H1 (cell line): ENCODE measurements at regions not wholly inside any gene's neighbourhood (a gene's known extent, or its start where the extent isn't known, plus 50 kb on each side); places are given as distances from the start of the nearest gene placed in this dataset.
"Not testable (repeated sequence)": the region's sequence is repeated elsewhere in the genome, so short reads cannot be mapped to it uniquely, and the experiment has no call there.

Experiments
- CTCF ChIA-PET: fragments of 300-600 bp; sonication (Branson Sonifier 250); formaldehyde crosslinking; loops from one replicate; lab custom pipeline; 2021; ENCODE audit not compliant: partially characterized antibody; lab: Charles Lee
- POLR2A ChIA-PET: fragments of 300-600 bp; sonication (Branson Sonifier 250); formaldehyde crosslinking; loops from one replicate; lab custom pipeline; 2021; ENCODE audit warnings: inconsistent platforms; ENCODE audit not compliant: partially characterized antibody; lab: Charles Lee
- DNase-seq, 2 experiments: peaks; one replicate each; pipeline versions ENCODE4 v3.0.0 to v3.0.0-alpha.2; 2010 to 2022; ENCODE audit warnings: low spot score in 2 of 2, low read depth in 1 of 2, mixed read lengths in 1 of 2
- FAIRE-seq: peaks from 2 replicates; lab custom pipeline; 2011; peaks lifted over from hg19 to GRCh38; lab: Jason Lieb, UNC
- H2AFZ ChIP-seq: 2 replicates; pipeline ENCODE4 v1.8.1; 2012; ENCODE audit warnings: low read length, inconsistent platforms
- H2AK5ac ChIP-seq: 2 replicates; pipeline ENCODE4 v1.6.1; 2013; ENCODE audit warnings: low read depth, low read length
- H2BK120ac ChIP-seq: replicated peaks from 2 replicates; pipeline ENCODE3; 2013; ENCODE audit warnings: low read depth, low read length, inconsistent platforms
- H2BK12ac ChIP-seq: 2 replicates; pipeline ENCODE4 v1.6.1; 2013; ENCODE audit warnings: low read depth, low read length
- H2BK15ac ChIP-seq: 2 replicates; pipeline ENCODE4 v1.6.1; 2013; ENCODE audit warnings: low read length
- H2BK20ac ChIP-seq: 2 replicates; pipeline ENCODE4 v1.6.1; 2013; ENCODE audit warnings: low read length
- H2BK5ac ChIP-seq: 2 replicates; pipeline ENCODE4 v1.6.1; 2013; ENCODE audit warnings: low read depth, low read length
- H3K14ac ChIP-seq: 2 replicates; pipeline ENCODE4 v1.6.1; 2013; ENCODE audit warnings: inconsistent platforms; ENCODE audit not compliant: insufficient read length
- H3K18ac ChIP-seq: 2 replicates; pipeline ENCODE4 v1.6.1; 2013; ENCODE audit warnings: low read length; ENCODE audit errors: extremely low read depth
- H3K23ac ChIP-seq: 2 replicates; pipeline ENCODE4 v1.6.1; 2013; ENCODE audit warnings: inconsistent platforms; ENCODE audit not compliant: insufficient read length
- H3K23me2 ChIP-seq: 2 replicates; pipeline ENCODE4 v1.6.1; 2013; ENCODE audit warnings: low read depth, low read length
- H3K27ac ChIP-seq: 2 replicates; pipeline ENCODE4 v1.6.1; 2011; ENCODE audit warnings: low read depth, low read length, inconsistent platforms
- H3K27me3 ChIP-seq, 4 experiments: replicated peaks in 1 of 4; 1 replicate in 1 of 4; 2 replicates in 3 of 4; pipeline versions ENCODE4 v1.6.1 to v1.8.1; 2011 to 2013; ENCODE audit warnings: low read length in 3 of 4, mild to moderate bottlenecking in 3 of 4, inconsistent platforms in 2 of 4, mixed read lengths in 2 of 4, moderate library complexity in 1 of 4; ENCODE audit not compliant: control insufficient read depth in 3 of 4, insufficient read depth in 3 of 4; ENCODE audit errors: extremely low read depth in 1 of 4
- H3K36me3 ChIP-seq, 4 experiments: 2 replicates each; pipeline versions ENCODE4 v1.6.1 to v1.8.1; 2011 to 2013; ENCODE audit warnings: mild to moderate bottlenecking in 4 of 4, low read length in 3 of 4, moderate library complexity in 2 of 4, control low read depth in 1 of 4, inconsistent platforms in 1 of 4; ENCODE audit not compliant: insufficient read depth in 4 of 4, control insufficient read depth in 2 of 4
- H3K4ac ChIP-seq: replicated peaks from 2 replicates; pipeline ENCODE3; 2013; ENCODE audit warnings: low read length, low read depth, mixed read lengths, inconsistent platforms; ENCODE audit not compliant: insufficient read length
- H3K4me1 ChIP-seq, 4 experiments: replicated peaks in 1 of 4; 1 replicate in 1 of 4; 2 replicates in 3 of 4; pipeline versions ENCODE4 v1.6.1 to v1.8.1; 2011 to 2013; ENCODE audit warnings: low read length in 3 of 4, inconsistent platforms in 2 of 4, mixed read lengths in 1 of 4; ENCODE audit not compliant: insufficient read depth in 4 of 4, control insufficient read depth in 3 of 4
- H3K4me2 ChIP-seq, 2 experiments: 2 replicates each; pipeline versions ENCODE4 v1.6.1 to v1.8.1; 2011 to 2013; ENCODE audit warnings: low read depth in 2 of 2, low read length in 2 of 2, control low read depth in 1 of 2, inconsistent platforms in 1 of 2, mild to moderate bottlenecking in 1 of 2; ENCODE audit not compliant: insufficient read depth in 1 of 2
- H3K4me3 ChIP-seq, 4 experiments: fragments of 200-600, 300-600 bp in 1 of 4; sonication (generic), shearing (Covaris generic), sonication (Bioruptor Twin) in 1 of 4; 2 replicates each; pipeline versions ENCODE4 v1.5.1 to v1.8.1; 2011 to 2016; ENCODE audit warnings: low read length in 4 of 4, low read depth in 3 of 4, control low read depth in 2 of 4, inconsistent platforms in 2 of 4, mild to moderate bottlenecking in 2 of 4, mixed read lengths in 1 of 4, moderate library complexity in 1 of 4; ENCODE audit not compliant: insufficient read depth in 2 of 4; ENCODE audit errors: extremely low read depth in 1 of 4
- H3K56ac ChIP-seq: replicated peaks from 2 replicates; pipeline ENCODE3; 2013; ENCODE audit warnings: low read depth, mild to moderate bottlenecking, mixed read lengths, low read length, inconsistent platforms; ENCODE audit not compliant: insufficient read length
- H3K79me1 ChIP-seq: 2 replicates; pipeline ENCODE4 v1.6.1; 2013; ENCODE audit warnings: low read depth, low read length, control low read depth
- H3K79me2 ChIP-seq, 2 experiments: 2 replicates each; pipeline versions ENCODE4 v1.6.1 to v1.8.1; 2012 to 2013; ENCODE audit warnings: low read length in 2 of 2, mild to moderate bottlenecking in 2 of 2, inconsistent platforms in 1 of 2; ENCODE audit not compliant: insufficient read depth in 2 of 2, control insufficient read depth in 1 of 2
- H3K9ac ChIP-seq, 4 experiments: replicated peaks in 1 of 4; 1 replicate in 1 of 4; 2 replicates in 3 of 4; pipeline versions ENCODE4 v1.6.1 to v1.8.1; 2011 to 2013; ENCODE audit warnings: low read depth in 3 of 4, low read length in 3 of 4, control low read depth in 2 of 4, mild to moderate bottlenecking in 2 of 4, moderate library complexity in 2 of 4, inconsistent platforms in 1 of 4; ENCODE audit errors: extremely low read depth in 1 of 4
- H3K9me3 ChIP-seq, 2 experiments: 2 replicates each; pipeline versions ENCODE4 v1.6.1 to v1.8.1; 2012 to 2013; ENCODE audit warnings: mild to moderate bottlenecking in 2 of 2, moderate library complexity in 2 of 2, control low read depth in 1 of 2, inconsistent platforms in 1 of 2, low read depth in 1 of 2, low read length in 1 of 2, mixed read lengths in 1 of 2; ENCODE audit not compliant: insufficient read depth in 2 of 2
- H4K20me1 ChIP-seq, 2 experiments: replicated peaks in 1 of 2; 2 replicates each; pipeline versions ENCODE3 to v1.8.1; 2011 to 2013; ENCODE audit warnings: inconsistent platforms in 2 of 2, low read length in 2 of 2, mild to moderate bottlenecking in 1 of 2; ENCODE audit not compliant: insufficient read depth in 2 of 2, control insufficient read depth in 1 of 2
- H4K5ac ChIP-seq: 2 replicates; pipeline ENCODE4 v1.6.1; 2013; ENCODE audit warnings: low read length, low read depth, mixed read lengths, inconsistent platforms; ENCODE audit not compliant: insufficient read length
- H4K8ac ChIP-seq: 2 replicates; pipeline ENCODE4 v1.8.0; 2013; ENCODE audit warnings: mild to moderate bottlenecking, moderate library complexity, low read length, inconsistent platforms; ENCODE audit not compliant: insufficient read depth; ENCODE audit errors: extremely low read depth
- H4K91ac ChIP-seq: replicated peaks from 2 replicates; pipeline ENCODE3; 2013; ENCODE audit warnings: low read length, mixed read lengths, inconsistent platforms; ENCODE audit not compliant: insufficient read length
- WGBS, 2 experiments: shearing (Covaris generic) in 1 of 2; methylation state at CpG; one replicate each; pipeline versions ENCODE4 v1.1.6 to v1.1.7; 2013 to 2015; ENCODE audit warnings: low lambda C conversion rate in 2 of 2, mixed read lengths in 2 of 2, inconsistent platforms in 1 of 2, low coverage in 1 of 2, missing lambda C conversion rate in 1 of 2; ENCODE audit not compliant: insufficient replicate concordance in 2 of 2, insufficient coverage in 1 of 2, insufficient read length in 1 of 2; ENCODE audit errors: extremely low coverage in 1 of 2, missing lambda C conversion rate in 1 of 2; 5-methylcytosine and 5-hydroxymethylcytosine counted together

DNA sequence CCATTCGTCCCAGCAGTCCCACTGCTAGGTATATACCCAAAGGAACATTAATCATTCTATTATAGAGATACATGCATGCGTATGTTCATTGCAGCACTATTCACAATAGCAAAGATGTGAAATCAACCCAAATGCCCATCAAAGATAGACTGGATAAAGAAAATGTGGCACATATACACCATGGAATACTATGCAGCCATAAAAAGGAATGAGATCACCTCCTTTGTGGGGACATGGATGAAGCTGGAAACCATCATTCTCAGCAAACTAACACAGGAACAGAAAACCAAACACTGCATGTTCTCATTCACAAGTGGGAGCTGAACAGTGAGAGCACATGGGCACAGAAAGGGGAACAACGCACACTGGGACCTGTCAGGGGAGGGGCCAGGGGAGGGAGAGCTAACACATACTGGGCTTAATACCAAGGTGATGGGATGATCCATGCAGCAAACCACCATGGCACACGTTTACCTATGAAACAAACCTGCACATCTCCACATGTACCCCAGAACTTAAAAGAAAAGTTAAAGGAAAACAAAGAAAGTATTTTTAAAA is 183.3 kb upstream of the PFKP start:
- H4K91ac ChIP-seq, H3K9me3 ChIP-seq, H2BK5ac ChIP-seq, H3K9ac ChIP-seq, H2BK120ac ChIP-seq, H4K5ac ChIP-seq, H3K79me1 ChIP-seq, DNase-seq, H3K4me1 ChIP-seq, H3K56ac ChIP-seq, H3K79me2 ChIP-seq, H2AFZ ChIP-seq, H3K18ac ChIP-seq, H4K8ac ChIP-seq, FAIRE-seq, H3K4me2 ChIP-seq, H4K20me1 ChIP-seq, H3K23ac ChIP-seq, H2AK5ac ChIP-seq, H2BK12ac ChIP-seq, H3K27ac ChIP-seq, H2BK15ac ChIP-seq, H3K27me3 ChIP-seq, H3K36me3 ChIP-seq, POLR2A ChIA-PET, H3K4me3 ChIP-seq, H2BK20ac ChIP-seq, H3K23me2 ChIP-seq, H3K14ac ChIP-seq, H3K4ac ChIP-seq: not testable (repeated sequence)
- WGBS, 2 experiments = 88% methylated on average over 4 of the region's 4 CpGs; no CpG with 5 or more reads in 1 of the 2 experiments
- CTCF ChIA-PET = interaction anchor here (1.9 to 4.2 kb wide), 4 partner anchors 16 to 160 kb away, joined by 5 to 17 read pairs (median 10); no protein-coding TSS in a partner anchor
